GM12874 (cell line): ENCODE measurements at regions not wholly inside any gene's neighbourhood (a gene's known extent, or its start where the extent isn't known, plus 50 kb on each side); places are given as distances from the start of the nearest gene placed in this dataset.

Experiments
- TF ChIP-seq, protein P1 (sequence below): IDR thresholded peaks from 2 replicates; pipeline ENCODE4 v1.5.1; 2011; ENCODE audit warnings: low read depth, mild to moderate bottlenecking, control low read depth, low read length, moderate library complexity; ENCODE audit not compliant: insufficient read depth

DNA sequence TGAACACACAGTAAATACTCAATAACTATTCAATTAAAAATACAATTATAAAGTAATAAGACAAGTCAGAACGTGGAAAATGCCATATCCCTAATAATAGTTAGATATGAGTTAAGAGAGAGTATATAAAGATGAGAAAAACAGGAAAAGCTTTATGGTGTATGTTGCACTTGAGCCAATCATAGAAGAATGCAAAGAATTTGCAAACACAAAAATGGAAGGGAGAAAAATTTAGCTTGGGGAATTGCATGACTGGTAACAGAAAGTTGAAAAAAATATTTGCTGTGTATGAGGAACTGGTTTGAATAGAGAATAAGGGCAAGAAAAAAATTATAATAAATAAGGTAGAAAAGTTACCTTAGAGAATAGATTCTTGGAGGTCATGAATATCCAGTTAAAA lies 739.6 kb upstream of the CXADR start:
- TF ChIP-seq, protein P1, sequence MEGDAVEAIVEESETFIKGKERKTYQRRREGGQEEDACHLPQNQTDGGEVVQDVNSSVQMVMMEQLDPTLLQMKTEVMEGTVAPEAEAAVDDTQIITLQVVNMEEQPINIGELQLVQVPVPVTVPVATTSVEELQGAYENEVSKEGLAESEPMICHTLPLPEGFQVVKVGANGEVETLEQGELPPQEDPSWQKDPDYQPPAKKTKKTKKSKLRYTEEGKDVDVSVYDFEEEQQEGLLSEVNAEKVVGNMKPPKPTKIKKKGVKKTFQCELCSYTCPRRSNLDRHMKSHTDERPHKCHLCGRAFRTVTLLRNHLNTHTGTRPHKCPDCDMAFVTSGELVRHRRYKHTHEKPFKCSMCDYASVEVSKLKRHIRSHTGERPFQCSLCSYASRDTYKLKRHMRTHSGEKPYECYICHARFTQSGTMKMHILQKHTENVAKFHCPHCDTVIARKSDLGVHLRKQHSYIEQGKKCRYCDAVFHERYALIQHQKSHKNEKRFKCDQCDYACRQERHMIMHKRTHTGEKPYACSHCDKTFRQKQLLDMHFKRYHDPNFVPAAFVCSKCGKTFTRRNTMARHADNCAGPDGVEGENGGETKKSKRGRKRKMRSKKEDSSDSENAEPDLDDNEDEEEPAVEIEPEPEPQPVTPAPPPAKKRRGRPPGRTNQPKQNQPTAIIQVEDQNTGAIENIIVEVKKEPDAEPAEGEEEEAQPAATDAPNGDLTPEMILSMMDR: no peak

DNA sequence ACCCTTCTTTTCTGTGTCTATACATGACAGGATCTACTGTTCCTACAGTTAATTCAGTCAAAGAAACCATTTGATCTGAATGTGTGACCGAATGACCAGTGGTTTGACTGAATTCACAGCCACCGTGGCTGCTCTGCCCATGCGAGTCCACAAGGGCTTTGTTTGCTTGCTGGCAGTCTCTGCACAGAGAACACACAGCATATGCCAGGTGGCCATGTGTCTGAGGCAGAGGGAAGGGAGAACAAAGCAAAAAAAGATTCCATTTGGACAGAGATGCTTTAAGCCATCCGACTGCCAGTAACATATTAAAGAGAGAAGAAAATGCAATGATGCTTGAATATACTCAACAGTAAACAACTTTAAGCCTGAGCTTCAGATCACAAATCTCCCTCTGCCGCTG lies 737.8 kb upstream of the CXADR start:
- TF ChIP-seq, protein P1: no peak

DNA sequence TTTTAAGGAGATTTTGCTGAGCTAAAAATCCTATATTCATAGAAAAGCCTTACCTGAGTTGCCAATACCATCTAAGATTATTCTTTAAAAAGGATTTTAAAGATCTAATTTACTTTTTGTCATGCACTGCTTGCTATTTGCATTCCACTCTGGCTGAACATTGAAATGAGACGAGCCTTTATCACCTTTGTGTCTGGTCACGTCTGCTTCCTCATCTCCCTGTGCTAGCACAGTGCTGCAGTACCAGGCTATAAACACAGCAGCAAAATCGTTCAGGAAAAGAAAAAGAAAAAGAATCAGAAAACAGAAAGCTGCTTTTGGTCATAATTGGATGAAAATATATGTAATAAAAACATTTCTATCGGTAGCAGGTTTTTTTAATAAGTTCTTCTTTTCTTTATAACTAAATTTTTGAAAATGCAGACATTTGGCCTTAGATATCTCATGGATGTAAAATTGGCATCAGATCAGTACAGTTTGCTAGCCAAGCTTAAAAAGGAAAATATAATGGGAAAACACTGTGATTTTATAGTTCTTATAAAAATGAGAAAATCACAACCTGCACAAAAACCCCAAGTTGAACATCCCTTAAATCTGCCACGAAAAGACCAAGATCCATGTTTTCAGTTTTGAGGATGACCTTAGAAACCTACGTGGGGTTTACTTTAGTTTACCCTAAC lies 735.7 kb upstream of the CXADR start:
- TF ChIP-seq, protein P1: no peak

DNA sequence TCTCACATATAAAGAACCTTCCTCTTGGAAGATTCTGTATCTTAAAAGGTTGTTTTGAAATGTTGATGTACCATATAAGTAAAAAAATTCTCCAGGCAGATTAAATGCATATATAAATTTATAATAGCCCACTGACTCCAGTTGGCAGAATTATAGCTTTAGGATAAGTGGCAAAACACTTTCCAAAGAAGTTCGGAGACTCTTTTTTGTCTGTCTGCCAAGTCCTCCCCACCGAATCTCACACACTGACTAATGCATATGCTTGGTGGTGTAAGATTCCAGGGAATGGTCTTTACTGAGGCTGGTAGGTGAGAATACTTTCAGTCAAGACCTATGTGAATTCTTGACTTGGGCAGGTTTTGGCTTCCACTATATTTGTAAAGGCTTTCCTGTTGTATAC lies 724.3 kb upstream of the CXADR start:
- TF ChIP-seq, protein P1: no peak

DNA sequence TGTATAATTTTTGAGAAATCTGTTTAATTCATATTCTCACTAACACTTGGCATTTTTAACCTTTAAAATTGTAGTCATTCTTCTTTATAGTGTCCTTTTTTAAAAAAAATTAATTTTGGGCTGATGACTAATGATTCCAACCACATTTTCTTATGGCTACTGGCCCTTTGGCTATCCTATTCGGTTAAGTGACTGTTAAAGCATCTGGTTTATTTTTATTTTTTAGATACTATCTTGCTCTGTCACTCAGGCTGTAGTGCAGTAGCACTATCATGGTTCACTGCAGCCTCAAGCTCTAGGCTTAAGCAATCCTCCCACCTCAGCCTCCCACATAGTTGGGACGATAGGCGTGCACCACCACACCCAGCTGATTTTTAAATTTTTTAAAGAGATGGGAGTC lies 723.2 kb upstream of the CXADR start:
- TF ChIP-seq, protein P1: no peak

DNA sequence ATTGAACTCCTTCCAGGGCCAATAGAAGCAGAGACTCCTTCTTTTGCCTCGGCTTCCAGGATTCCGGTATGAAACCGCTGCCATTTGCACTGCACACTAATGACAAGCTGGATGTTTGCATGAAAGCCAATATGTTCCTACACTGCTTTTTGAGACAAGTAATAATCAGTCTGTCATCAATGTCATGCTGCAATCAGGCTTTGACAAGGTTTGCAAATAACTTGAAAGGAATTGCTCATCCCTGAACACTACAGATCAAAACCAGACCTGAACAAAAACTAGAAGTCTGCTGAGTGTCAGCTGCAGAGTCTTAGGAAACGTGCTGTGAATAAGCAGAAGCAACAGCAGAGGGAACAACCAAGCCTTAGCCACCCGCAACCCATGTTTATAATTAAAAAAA lies 720.7 kb upstream of the CXADR start:
- TF ChIP-seq, protein P1: no peak

DNA sequence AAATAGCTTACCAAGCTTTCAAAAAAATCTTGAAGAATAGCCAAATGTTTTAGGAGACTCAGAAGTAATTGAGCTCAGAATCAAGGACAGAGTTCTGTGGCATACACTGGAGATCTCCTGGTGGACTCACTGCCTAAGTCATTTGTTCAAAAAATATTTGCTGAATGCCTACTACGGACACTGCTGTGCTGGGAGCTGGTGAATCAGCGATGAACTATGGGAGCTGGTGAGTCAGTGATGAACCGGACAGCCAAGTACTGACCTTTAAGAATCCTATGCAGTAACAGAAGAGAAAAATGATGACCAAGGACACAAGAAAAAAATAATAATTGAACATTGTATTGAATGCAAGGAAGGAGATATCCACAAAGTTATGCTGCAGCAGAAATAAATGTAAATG lies 717.9 kb upstream of the CXADR start:
- TF ChIP-seq, protein P1: no peak

DNA sequence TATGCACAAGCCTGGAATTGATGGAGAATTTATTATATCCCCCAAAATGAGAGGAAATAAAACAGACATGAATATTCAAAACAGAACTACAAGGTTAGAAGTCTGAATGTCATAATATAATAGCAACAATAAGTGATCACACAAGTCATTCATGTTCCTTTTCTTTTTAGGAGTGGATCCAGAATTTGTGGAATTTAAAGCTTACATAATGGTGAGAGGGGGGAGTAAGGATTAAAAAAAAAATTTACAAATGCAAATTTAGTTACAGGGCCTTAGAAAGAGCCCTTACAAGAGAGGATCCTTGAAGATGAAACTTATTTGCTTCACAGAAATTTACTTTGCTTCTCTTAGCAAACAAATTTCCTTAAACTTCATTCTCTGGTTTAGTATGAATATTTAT lies 716.1 kb upstream of the CXADR start:
- TF ChIP-seq, protein P1: no peak
